Keratinocyte (primary cell): ENCODE measurements at regions not wholly inside any gene's neighbourhood (a gene's known extent, or its start where the extent isn't known, plus 50 kb on each side); places are given as distances from the start of the nearest gene placed in this dataset.

Experiments used
- DNase-seq: peaks from one replicate; pipeline ENCODE4 v3.0.0-alpha.2; 2011; ENCODE audit warnings: low read depth, missing footprints, low spot score
- FAIRE-seq: peaks from 2 replicates; lab custom pipeline; 2011; peaks lifted over from hg19 to GRCh38; lab: Jason Lieb, UNC
- H2AFZ ChIP-seq: 2 replicates; pipeline ENCODE4 v1.6.0; 2012; ENCODE audit warnings: low read length, control low read depth, inconsistent platforms; ENCODE audit not compliant: control insufficient read depth
- H3K27ac ChIP-seq: 2 replicates; pipeline ENCODE4 v1.5.1; 2011; ENCODE audit warnings: low read length; ENCODE audit not compliant: control insufficient read depth, insufficient read depth
- H3K27me3 ChIP-seq: 3 replicates; pipeline ENCODE4 v1.6.0; 2011; ENCODE audit warnings: low read length; ENCODE audit not compliant: control insufficient read depth, insufficient read depth; ENCODE audit errors: extremely low read depth
- H3K36me3 ChIP-seq, 2 experiments: 2 replicates in 1 of 2; 3 replicates in 1 of 2; pipeline ENCODE4 v1.5.1; 2011; ENCODE audit warnings: low read length in 2 of 2, mild to moderate bottlenecking in 1 of 2; ENCODE audit not compliant: control insufficient read depth in 2 of 2, insufficient read depth in 2 of 2; ENCODE audit errors: extremely low read depth in 1 of 2
- H3K4me1 ChIP-seq: 3 replicates; pipeline ENCODE4 v1.5.1; 2011; ENCODE audit warnings: low read length; ENCODE audit not compliant: control insufficient read depth, insufficient read depth; ENCODE audit errors: extremely low read depth
- H3K4me2 ChIP-seq: 3 replicates; pipeline ENCODE4 v1.6.0; 2011; ENCODE audit warnings: low read depth, low read length; ENCODE audit not compliant: control insufficient read depth, insufficient read depth; ENCODE audit errors: extremely low read depth
- H3K4me3 ChIP-seq, 3 experiments: fragments of 200-600 bp in 1 of 3; sonication (generic) in 1 of 3; 2 replicates in 2 of 3; 3 replicates in 1 of 3; pipeline ENCODE4 v1.5.1; 2011 to 2016; ENCODE audit warnings: low read length in 3 of 3, mild to moderate bottlenecking in 3 of 3, control low read depth in 2 of 3, inconsistent platforms in 1 of 3, low read depth in 1 of 3, mixed read lengths in 1 of 3, mixed run types in 1 of 3, moderate library complexity in 1 of 3; ENCODE audit not compliant: control insufficient read depth in 2 of 3, insufficient read depth in 2 of 3; ENCODE audit errors: extremely low read depth in 1 of 3
- H3K79me2 ChIP-seq: 2 replicates; pipeline ENCODE4 v1.6.0; 2012; ENCODE audit warnings: low read length; ENCODE audit not compliant: control insufficient read depth, insufficient read depth
- H3K9ac ChIP-seq: 3 replicates; pipeline ENCODE4 v1.6.0; 2011; ENCODE audit warnings: low read length; ENCODE audit not compliant: control insufficient read depth, insufficient read depth; ENCODE audit errors: extremely low read depth
- H3K9me1 ChIP-seq: 3 replicates; pipeline ENCODE4 v1.6.0; 2011; ENCODE audit warnings: low read length; ENCODE audit not compliant: control insufficient read depth, insufficient read depth; ENCODE audit errors: extremely low read depth
- H3K9me3 ChIP-seq: 2 replicates; pipeline ENCODE4 v1.5.1; 2012; ENCODE audit warnings: low read depth, low read length; ENCODE audit not compliant: control insufficient read depth
- H4K20me1 ChIP-seq: 3 replicates; pipeline ENCODE4 v1.6.0; 2011; ENCODE audit warnings: low read length; ENCODE audit not compliant: control insufficient read depth, insufficient read depth; ENCODE audit errors: extremely low read depth
- CTCF ChIP-seq, 3 experiments: IDR thresholded peaks in 1 of 3; conservative IDR thresholded peaks in 1 of 3; optimal IDR thresholded peaks in 1 of 3; 2 replicates in 2 of 3; 3 replicates in 1 of 3; pipeline versions ENCODE3 to v1.5.1; 2011; ENCODE audit warnings: low read length in 3 of 3, mild to moderate bottlenecking in 3 of 3, moderate library complexity in 2 of 3, control low read depth in 1 of 3, inconsistent platforms in 1 of 3; ENCODE audit not compliant: insufficient read depth in 2 of 3; ENCODE audit errors: extremely low read depth in 1 of 3
- EZH2 ChIP-seq: IDR thresholded peaks from one replicate; pipeline ENCODE4 v1.6.1; 2012; ENCODE audit warnings: inconsistent platforms, mild to moderate bottlenecking, low read length, moderate library complexity
- dilution Hi-C: fragments of 300-500 bp; cut with MboI; formaldehyde crosslinking; loops from one replicate; pipeline ENCODE4 v1.7.0; 2020; ENCODE audit warnings: low sequenced_read_pairs; ENCODE audit not compliant: extremely low pct_ligation_motif_present

GRCh38 chr17:72485596-72485995, 364.8 kb downstream of the SOX9 start:
- H4K20me1 ChIP-seq: peaks cover 21% of the 10 kb centered on the region
- no peak overlapping the region for H3K27ac ChIP-seq
- H3K9me1 ChIP-seq: peaks cover 3% of the 10 kb centered on the region
- FAIRE-seq (no peak), DNase-seq (no peak)
- TF ChIP-seq CTCF (optimal IDR thresholded peaks at IDR 0.05 in 1 of 3, IDR thresholded peaks at IDR 0.05 in 1 of 3, conservative IDR thresholded peaks at IDR 0.05 in 1 of 3; ENCODE audit: extremely low read depth in 1 of 3, insufficient read depth in 2 of 3, low read length in 3 of 3) (no peak), EZH2 (no peak)
- no peak overlapping the region for H2AFZ ChIP-seq
- H3K79me2 ChIP-seq: peaks cover 93% of the 10 kb centered on the region
- H3K9me3 ChIP-seq: no peaks in the 10 kb centered on the region
- no peaks in the 10 kb centered on the region for H3K27me3 ChIP-seq
- no peak overlapping the region for H3K4me3 ChIP-seq
- no peak overlapping the region for H3K9ac ChIP-seq
- dilution Hi-C loops: no loop called here
- peaks cover 15% of the 10 kb centered on the region for H3K4me1 ChIP-seq
- H3K4me2 ChIP-seq: no peak overlapping the region
- peaks cover 0 to 2% of the 10 kb centered on the region in 2 experiments for H3K36me3 ChIP-seq

GRCh38 chr17:72486806-72487205, 366.0 kb downstream of the SOX9 start:
- Histone ChIP-seq H3K36me3 (peaks cover 0 to 2% of the 10 kb centered on the region in 2 experiments), H3K9me3 (no peaks in the 10 kb centered on the region), H3K4me2 (no peak overlapping the region), H2AFZ (no peak overlapping the region), H3K79me2 (peaks cover 93% of the 10 kb centered on the region), H3K9ac (no peak overlapping the region), H3K27me3 (no peaks in the 10 kb centered on the region), H4K20me1 (peaks cover 21% of the 10 kb centered on the region), H3K27ac (no peak overlapping the region), H3K4me3 (no peak overlapping the region), H3K4me1 (peaks cover 18% of the 10 kb centered on the region), H3K9me1 (peaks cover 3% of the 10 kb centered on the region)
- FAIRE-seq (no peak), DNase-seq (no peak)
- dilution Hi-C loops: no loop called here
- TF ChIP-seq CTCF (optimal IDR thresholded peaks at IDR 0.05 in 1 of 3, IDR thresholded peaks at IDR 0.05 in 1 of 3, conservative IDR thresholded peaks at IDR 0.05 in 1 of 3; ENCODE audit: extremely low read depth in 1 of 3, insufficient read depth in 2 of 3, low read length in 3 of 3) (no peak), EZH2 (no peak)
